Caco-2 (cell line): ENCODE measurements at regions not wholly inside any gene's neighbourhood (a gene's known extent, or its start where the extent isn't known, plus 50 kb on each side); places are given as distances from the start of the nearest gene placed in this dataset.

Source experiments
- BruUV-seq: library from RNA; stranded (reverse); fragments of 400-500 nt; replicated peaks from 2 replicates; lab custom pipeline; 2021; lab: Mats Ljungman, UMichigan
- CTCF ChIA-PET: fragments of 300-600 bp; sonication (Branson Sonifier 250); formaldehyde crosslinking; loops from one replicate; lab custom pipeline; 2022; ENCODE audit warnings: antibody characterized with exemption; lab: Charles Lee
- POLR2A ChIA-PET: fragments of 300-600 bp; sonication (Branson Sonifier 250); formaldehyde crosslinking; loops from one replicate; lab custom pipeline; 2022; ENCODE audit warnings: antibody characterized with exemption; lab: Charles Lee
- DNase-seq, 2 experiments: peaks; one replicate each; pipeline versions ENCODE4 v3.0.0 to v3.0.0-alpha.2; 2020 to 2022
- H3K27me3 ChIP-seq: replicated peaks from 2 replicates; pipeline ENCODE4 v1.6.0; 2011; ENCODE audit warnings: low read length; ENCODE audit not compliant: control insufficient read depth, insufficient read depth
- H3K36me3 ChIP-seq: 2 replicates; pipeline ENCODE4 v1.5.1; 2011; ENCODE audit warnings: low read length; ENCODE audit not compliant: control insufficient read depth, insufficient read depth
- H3K4me1 ChIP-seq: fragments of 250-450 bp; sonication (Bioruptor Pico); 2 replicates; pipeline ENCODE4 v1.5.1; 2020; ENCODE audit warnings: mild to moderate bottlenecking
- H3K4me3 ChIP-seq: 2 replicates; pipeline ENCODE4 v1.5.1; 2011; ENCODE audit warnings: low read depth, mild to moderate bottlenecking, control low read depth, low read length
- H3K9me3 ChIP-seq: fragments of 250-450 bp; sonication (Bioruptor Pico); 2 replicates; pipeline ENCODE4 v1.5.1; 2020; ENCODE audit warnings: mild to moderate bottlenecking, moderate library complexity
- H3K27ac Mint-ChIP-seq: one replicate; pipeline ENCODE4 v1.8.0; 2022; ENCODE audit warnings: mixed read lengths; ENCODE audit not compliant: unreplicated experiment
- H3K27me3 Mint-ChIP-seq: one replicate; pipeline ENCODE4 v1.8.0; 2022; ENCODE audit warnings: mixed read lengths; ENCODE audit not compliant: insufficient read depth, unreplicated experiment
- H3K36me3 Mint-ChIP-seq: one replicate; pipeline ENCODE4 v1.8.0; 2022; ENCODE audit warnings: mild to moderate bottlenecking, mixed read lengths; ENCODE audit not compliant: insufficient read depth, unreplicated experiment
- H3K4me1 Mint-ChIP-seq: one replicate; pipeline ENCODE4 v1.8.0; 2022; ENCODE audit warnings: low read depth, mixed read lengths; ENCODE audit not compliant: unreplicated experiment
- H3K4me3 Mint-ChIP-seq: one replicate; pipeline ENCODE4 v1.8.0; 2022; ENCODE audit warnings: mild to moderate bottlenecking, moderate library complexity, mixed read lengths; ENCODE audit not compliant: unreplicated experiment
- H3K9me3 Mint-ChIP-seq: one replicate; pipeline ENCODE4 v1.8.0; 2022; ENCODE audit warnings: mixed read lengths; ENCODE audit not compliant: unreplicated experiment
- CTCF ChIP-seq, 2 experiments: fragments of 200-600 bp in 1 of 2; IDR thresholded peaks; 1 replicate in 1 of 2; 2 replicates in 1 of 2; pipeline versions ENCODE4 v1.5.1 to v1.8.0; 2011 to 2022; ENCODE audit warnings: antibody characterized with exemption in 1 of 2, control low read depth in 1 of 2, inconsistent platforms in 1 of 2, low read depth in 1 of 2, low read length in 1 of 2, mild to moderate bottlenecking in 1 of 2, moderate library complexity in 1 of 2; ENCODE audit not compliant: insufficient read depth in 1 of 2, severe bottlenecking in 1 of 2, unreplicated experiment in 1 of 2
- intact Hi-C: fragments of 100-400 bp; cut with micrococcal nuclease; formaldehyde crosslinking; loops from one replicate; pipeline ENCODE4 v1.10.0; 2022; ENCODE audit not compliant: unreplicated experiment

GRCh38 chr10:128875956-128876736, 590.9 kb upstream of the MGMT start:
- H3K4me1 ChIP-seq = no peaks in the 10 kb centered on the region
- no peaks in the 10 kb centered on the region; the same call in 1 of the 2 replicates for H3K27me3 ChIP-seq
- intact Hi-C loops = no loop called here
- CTCF ChIA-PET = no interaction called here
- DNase-seq = no peak
- no peak overlapping the region for H3K27ac Mint-ChIP-seq
- no peaks in the 10 kb centered on the region for H3K9me3 ChIP-seq
- peaks cover 25% of the 10 kb centered on the region for H3K27me3 Mint-ChIP-seq
- no peak overlapping the region for H3K4me3 Mint-ChIP-seq
- BruUV-seq = no TSS peak
- H3K36me3 ChIP-seq = no peaks in the 10 kb centered on the region
- H3K4me1 Mint-ChIP-seq = no peaks in the 10 kb centered on the region
- no peak for TF ChIP-seq CTCF (IDR thresholded peaks at IDR 0.05; ENCODE audit: insufficient read depth in 1 of 2, low read depth in 1 of 2, low read length in 1 of 2, severe bottlenecking in 1 of 2, unreplicated experiment in 1 of 2)
- no peak overlapping the region for H3K4me3 ChIP-seq
- POLR2A ChIA-PET = no interaction called here
- H3K36me3 Mint-ChIP-seq = no peaks in the 10 kb centered on the region
- no peaks in the 10 kb centered on the region for H3K9me3 Mint-ChIP-seq

- peaks cover 28% of the 10 kb centered on the region for H3K27me3 Mint-ChIP-seq
- no peak overlapping the region for H3K4me3 Mint-ChIP-seq
- H3K27ac Mint-ChIP-seq = no peak overlapping the region
Observed at GRCh38 chr10:128877141-128877540, 589.9 kb upstream of the MGMT start.

GRCh38 chr10:128877936-128878335, 589.1 kb upstream of the MGMT start:
- no TSS peak for BruUV-seq
- POLR2A ChIA-PET = no interaction called here
- peaks cover 28% of the 10 kb centered on the region for H3K27me3 Mint-ChIP-seq

More at GRCh38 chr10:128877141-128877540, 589.9 kb upstream of the MGMT start:
- Histone ChIP-seq H3K9me3 (no peaks in the 10 kb centered on the region), H3K4me3 (no peak overlapping the region), H3K4me1 (no peaks in the 10 kb centered on the region), H3K27me3 (no peaks in the 10 kb centered on the region; the same call in 1 of the 2 replicates), H3K36me3 (no peaks in the 10 kb centered on the region)
- ChIA-PET POLR2A (no interaction called here), CTCF (no interaction called here)
- no peak for DNase-seq
- H3K9me3 Mint-ChIP-seq = no peaks in the 10 kb centered on the region
- BruUV-seq = no TSS peak
- H3K4me1 Mint-ChIP-seq = no peaks in the 10 kb centered on the region
- no peaks in the 10 kb centered on the region for H3K36me3 Mint-ChIP-seq
- no peak for TF ChIP-seq CTCF (IDR thresholded peaks at IDR 0.05; ENCODE audit: insufficient read depth in 1 of 2, low read depth in 1 of 2, low read length in 1 of 2, severe bottlenecking in 1 of 2, unreplicated experiment in 1 of 2)
- intact Hi-C loops = no loop called here

More at GRCh38 chr10:128877936-128878335, 589.1 kb upstream of the MGMT start:
- Mint-ChIP-seq H3K27ac (no peak overlapping the region), H3K4me3 (no peak overlapping the region), H3K9me3 (no peaks in the 10 kb centered on the region), H3K36me3 (no peaks in the 10 kb centered on the region), H3K4me1 (no peaks in the 10 kb centered on the region)
- no peaks in the 10 kb centered on the region for H3K4me1 ChIP-seq
- no peaks in the 10 kb centered on the region; the same call in 1 of the 2 replicates for H3K27me3 ChIP-seq
- no peaks in the 10 kb centered on the region for H3K9me3 ChIP-seq
- no peaks in the 10 kb centered on the region for H3K36me3 ChIP-seq
- CTCF ChIA-PET = interaction anchor here (0.6 kb wide), 1 partner anchor 559 kb away, joined by 3 read pairs; no protein-coding TSS in a partner anchor
- no peak for TF ChIP-seq CTCF (IDR thresholded peaks at IDR 0.05; ENCODE audit: insufficient read depth in 1 of 2, low read depth in 1 of 2, low read length in 1 of 2, severe bottlenecking in 1 of 2, unreplicated experiment in 1 of 2)
- DNase-seq = no peak
- intact Hi-C loops = no loop called here
- H3K4me3 ChIP-seq = no peak overlapping the region
